ENCODE measurements at regions not wholly inside any gene's neighbourhood (a gene's known extent, or its start where the extent isn't known, plus 50 kb on each side); places are given as distances from the start of the nearest gene placed in this dataset.
A peak's percentile ranks its signal among the peaks of the same experiment; 100 is the strongest.
"Not testable (repeated sequence)": the region's sequence is repeated elsewhere in the genome, so short reads cannot be mapped to it uniquely, and the experiment has no call there.

- DNase-seq: no peak
Observed at GRCh38 chrY:12464155-12464554, 236.9 kb upstream of the USP9Y start.

- no peak for DNase-seq
Observed at GRCh38 chrY:12465706-12466105, 235.3 kb upstream of the USP9Y start.

GRCh38 chrY:12469081-12469480 lies 231.9 kb upstream of the USP9Y start:
- no peak for DNase-seq

DNA sequence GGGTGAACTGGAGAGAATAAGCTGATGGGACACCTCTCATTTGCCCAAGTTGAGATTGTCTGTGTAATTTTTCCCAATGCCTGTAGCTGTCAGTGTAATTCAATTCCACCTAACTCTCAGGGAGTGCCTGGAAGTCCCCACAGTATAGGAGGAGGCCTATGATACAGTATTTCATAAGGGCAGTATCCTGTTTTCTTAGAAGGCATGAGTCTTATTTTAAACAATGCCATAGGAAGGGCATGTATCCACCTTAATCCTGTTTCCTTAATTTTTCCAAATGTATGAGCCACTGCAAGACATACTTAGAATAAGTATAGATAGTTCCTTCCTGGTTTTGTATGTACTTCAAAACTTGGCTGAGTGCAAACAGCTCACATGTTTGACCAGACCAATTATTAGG lies 226.6 kb upstream of the USP9Y start:
- no peak for DNase-seq

GRCh38 chrY:12479382-12479781 lies 221.6 kb upstream of the USP9Y start:
- DNase-seq: no peak

- no peak for DNase-seq
Observed at GRCh38 chrY:12483394-12483793, 217.6 kb upstream of the USP9Y start.

- DNase-seq: no peak
Observed at GRCh38 chrY:12490558-12491209, 210.3 kb upstream of the USP9Y start.

DNA sequence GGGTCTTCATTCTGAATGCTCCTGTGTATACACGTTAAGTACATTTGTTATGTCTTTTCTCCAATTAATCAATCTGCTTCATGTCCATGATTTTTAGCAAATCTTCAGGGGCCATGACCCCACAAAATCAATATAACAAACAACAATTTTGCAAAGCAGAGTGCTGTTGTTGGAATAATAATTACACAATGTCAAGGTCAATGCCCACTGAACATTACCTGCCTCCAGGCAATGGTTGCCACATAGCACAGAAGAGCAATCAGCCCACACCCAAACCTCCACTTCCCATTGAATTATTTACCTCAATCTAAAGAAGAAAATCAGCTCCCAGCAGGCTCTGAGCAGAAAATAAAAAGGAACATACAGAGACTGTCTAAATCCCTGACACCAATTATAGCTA lies 208.8 kb upstream of the USP9Y start:
- DNase-seq: no peak

GRCh38 chrY:12496007-12496406 lies 205.0 kb upstream of the USP9Y start:
- DNase-seq: no peak

DNA sequence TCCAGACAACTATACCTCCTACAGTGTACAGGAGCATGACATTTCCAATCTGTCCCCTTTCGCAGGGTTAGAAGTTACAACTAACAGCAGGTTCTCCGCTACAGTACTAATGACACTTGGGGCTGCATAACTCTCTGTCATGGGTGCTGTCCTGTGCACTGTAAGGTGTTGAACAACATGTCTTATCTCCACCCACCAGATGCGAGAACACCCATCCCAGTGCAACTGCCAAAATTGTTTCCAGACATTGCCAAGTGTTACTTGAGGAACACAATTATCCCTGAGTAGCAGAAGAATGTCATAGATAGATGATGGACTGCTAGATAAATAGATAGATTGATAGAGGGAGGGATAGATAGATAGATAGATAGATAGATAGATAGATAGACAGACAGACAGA lies 200.9 kb upstream of the USP9Y start:
- DNase-seq: no peak

DNA sequence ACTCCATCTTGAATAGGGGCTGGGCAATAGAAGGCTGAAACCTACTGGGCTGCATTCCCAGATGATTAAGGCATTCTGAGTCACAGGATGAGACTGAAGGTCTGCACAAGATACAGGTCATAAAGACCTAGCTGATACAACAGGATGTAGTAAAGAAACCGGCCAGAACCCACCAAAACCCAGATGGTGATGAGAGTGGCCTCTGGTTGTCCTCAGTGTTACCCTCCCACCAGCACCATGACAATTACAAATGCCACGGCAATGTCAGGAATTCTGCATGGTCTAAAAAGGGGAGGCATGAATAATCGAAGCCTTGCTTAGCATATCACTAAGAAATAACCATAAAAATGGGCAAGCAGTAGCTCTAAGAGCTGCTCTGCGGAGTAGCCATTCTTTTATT lies 197.0 kb upstream of the USP9Y start:
- not testable (repeated sequence) for DNase-seq

DNA sequence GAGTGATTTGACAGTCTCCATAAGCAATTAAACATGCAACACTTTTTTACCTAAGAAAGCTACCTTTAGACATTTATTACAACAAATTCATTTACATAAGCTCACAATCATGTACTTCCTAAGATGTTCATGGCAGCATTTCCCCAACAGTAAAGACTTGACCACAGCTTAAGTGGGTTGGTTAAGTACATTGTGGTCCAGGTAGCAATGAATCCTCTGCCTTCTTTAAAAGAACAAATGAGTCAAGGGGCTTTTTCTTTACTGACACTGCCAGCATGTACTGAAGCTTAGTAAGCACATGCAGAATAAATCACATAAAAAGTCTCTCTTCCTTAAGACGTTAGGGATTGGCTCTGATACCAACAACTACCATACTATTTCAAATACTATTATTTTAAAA lies 183.7 kb upstream of the USP9Y start:
- DNase-seq: no peak

- DNase-seq: no peak
Observed at GRCh38 chrY:12525206-12525605, 175.8 kb upstream of the USP9Y start.

- peak; percentile 45 for DNase-seq
Observed at GRCh38 chrY:12526362-12527063, 174.5 kb upstream of the USP9Y start.

GRCh38 chrY:12537226-12537854 lies 163.7 kb upstream of the USP9Y start:
- no peak for DNase-seq

DNA sequence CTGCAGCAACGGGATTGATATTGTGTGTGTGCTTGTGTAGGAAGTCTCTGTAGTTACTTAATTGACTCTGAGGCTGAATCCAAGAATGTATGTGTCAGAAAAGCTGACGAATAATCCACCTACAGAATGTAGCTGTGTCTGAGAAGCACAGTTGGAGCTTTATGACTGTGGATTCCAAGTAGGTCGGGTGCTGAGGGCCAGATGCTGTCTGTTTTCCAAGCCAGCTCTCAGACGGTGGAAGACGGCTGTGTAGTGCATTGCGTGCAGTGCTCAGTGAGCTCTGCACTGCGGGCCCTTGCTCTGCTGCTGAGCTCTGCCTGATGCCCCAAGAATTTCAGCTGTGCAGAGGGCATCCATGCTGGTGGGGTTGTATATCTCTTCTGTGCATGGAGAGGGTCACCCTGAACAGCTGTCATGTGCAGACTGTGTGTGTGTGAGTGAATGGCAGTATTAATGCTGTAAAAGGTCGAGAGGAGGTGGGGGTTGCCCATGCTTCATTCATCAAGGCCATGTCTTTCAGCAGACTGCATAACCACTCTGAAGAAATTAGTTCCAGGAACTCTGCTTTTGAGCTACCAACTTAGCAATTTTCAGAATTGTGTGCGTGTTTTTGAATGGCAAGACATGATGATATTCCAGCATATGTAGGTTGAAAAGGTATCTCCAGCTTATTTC lies 154.1 kb upstream of the USP9Y start:
- no peak for DNase-seq

- no peak for DNase-seq
Observed at GRCh38 chrY:12552471-12553283, 148.4 kb upstream of the USP9Y start.

GRCh38 chrY:12553909-12554308 lies 147.1 kb upstream of the USP9Y start:
- no peak for DNase-seq

DNA sequence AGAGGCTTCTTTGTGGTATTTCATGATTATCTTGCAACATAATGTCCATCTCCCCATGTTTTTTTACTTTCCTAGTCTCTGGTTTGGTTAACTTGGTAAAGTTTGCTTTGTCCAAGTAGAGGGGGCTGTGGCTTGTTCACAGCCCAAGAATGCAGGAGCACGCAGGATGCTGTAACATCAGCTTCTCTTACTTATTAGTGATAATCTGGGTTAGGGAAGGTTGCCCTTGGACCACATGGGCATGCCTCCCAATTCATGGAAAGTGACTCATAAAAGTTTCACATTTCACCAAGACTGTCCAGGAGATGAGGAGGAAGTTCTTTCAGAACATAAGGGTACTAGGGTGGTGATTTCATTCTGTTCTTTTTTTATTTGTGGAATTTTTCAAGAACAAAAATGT lies 146.0 kb upstream of the USP9Y start:
- no peak for DNase-seq

GRCh38 chrY:12559007-12559406 lies 142.0 kb upstream of the USP9Y start:
- DNase-seq: no peak

DNA sequence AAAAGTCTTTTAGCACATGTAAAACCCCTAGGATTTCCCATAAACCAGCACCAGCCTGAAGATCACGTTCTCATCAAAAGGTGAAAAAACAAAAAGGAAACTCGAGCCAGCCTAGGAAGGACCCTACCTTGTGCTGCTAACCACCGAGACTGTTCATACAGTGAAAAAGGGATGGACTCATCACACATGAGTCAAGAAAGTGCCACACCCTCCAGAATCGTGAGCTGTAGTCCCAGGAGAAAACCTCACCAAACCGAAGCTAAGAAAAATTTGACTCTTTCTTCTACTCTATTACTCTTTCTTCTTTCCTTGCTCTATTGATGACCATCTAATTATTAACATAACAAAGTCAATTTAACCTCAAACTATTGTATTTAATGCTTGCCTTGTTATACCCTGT lies 124.8 kb upstream of the USP9Y start:
- no peak for DNase-seq

- DNase-seq: no peak
Observed at GRCh38 chrY:12593532-12594216, 107.4 kb upstream of the USP9Y start.

All from left hindlimb (tissue), 1 donor.